ENCODE measurements at regions not wholly inside any gene's neighbourhood (a gene's known extent, or its start where the extent isn't known, plus 50 kb on each side); places are given as distances from the start of the nearest gene placed in this dataset.
"Not testable (repeated sequence)": the region's sequence is repeated elsewhere in the genome, so short reads cannot be mapped to it uniquely, and the experiment has no call there.

DNA sequence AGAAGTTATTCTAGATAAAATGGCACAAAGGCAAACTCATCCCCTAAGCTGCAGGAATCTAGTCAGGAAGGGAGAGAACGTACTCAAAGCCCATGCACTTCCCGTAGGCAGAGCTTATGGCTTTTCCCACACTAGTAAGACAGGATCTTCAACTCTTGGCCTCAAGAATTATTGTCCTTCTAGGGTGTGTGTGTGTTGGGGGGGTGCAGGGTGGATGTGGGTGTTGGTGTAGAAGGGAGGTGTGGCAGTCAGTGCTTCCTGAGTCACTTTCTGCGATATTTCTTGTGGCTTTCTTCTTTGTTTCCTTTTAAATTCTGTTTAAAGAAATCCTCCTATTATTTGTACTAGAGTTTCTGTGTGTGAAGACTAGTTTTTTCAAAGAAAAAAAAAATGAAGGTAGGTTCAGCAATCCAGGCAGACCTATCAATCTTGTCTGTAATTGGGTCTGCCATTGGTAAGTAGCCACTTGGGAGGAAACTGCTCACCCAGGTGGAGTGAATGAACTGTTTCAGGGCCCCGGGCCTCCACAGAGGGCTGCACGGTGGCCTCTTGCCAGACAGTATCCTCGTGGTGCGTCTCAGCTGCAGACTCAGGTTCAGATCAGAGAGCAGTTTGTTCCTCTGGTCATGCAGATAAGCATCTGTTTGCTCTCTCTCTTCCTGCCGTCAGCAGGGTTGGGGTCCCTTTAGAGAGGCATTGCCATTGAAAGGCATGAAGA, 131.9 kb downstream of the NPR3 start:
- no peak for DNase-seq

DNA sequence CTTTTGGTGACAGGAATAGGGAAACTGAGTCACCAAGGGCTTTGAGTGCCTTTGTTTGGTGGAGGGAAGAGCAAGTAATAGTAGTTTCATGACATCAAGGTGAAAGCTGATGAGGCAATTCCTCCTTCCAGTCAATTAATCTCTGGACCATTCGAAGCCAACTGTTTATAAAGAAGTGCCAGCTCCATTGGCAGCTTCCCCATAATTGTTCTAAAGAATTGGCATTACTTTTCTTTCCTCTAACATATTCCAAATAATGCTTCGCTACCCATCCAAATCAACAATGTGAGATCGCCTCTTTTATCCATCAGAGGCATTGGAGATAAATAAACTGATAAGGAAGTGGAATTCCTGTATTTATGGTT, 132.4 kb downstream of the NPR3 start:
- no peak for DNase-seq

DNA sequence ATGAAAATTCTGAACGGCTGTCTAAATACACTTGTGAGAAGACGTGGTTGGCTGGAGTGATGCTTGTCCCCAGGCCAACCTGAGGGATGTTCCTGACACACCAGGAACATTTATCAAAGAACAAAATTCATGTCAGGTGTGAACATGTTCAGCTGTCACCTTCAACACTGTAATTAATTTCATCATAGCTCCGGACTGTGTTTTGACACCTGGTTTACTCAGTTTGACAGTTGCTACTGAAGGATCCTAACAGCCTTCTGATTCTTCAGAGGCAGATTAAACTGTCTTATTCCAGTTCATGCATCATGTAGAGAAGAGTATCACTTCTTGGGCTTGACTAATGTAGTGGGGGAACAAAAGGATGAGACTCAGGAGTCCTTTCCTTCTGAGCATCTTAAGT, 134.1 kb downstream of the NPR3 start:
- no peak for DNase-seq

DNA sequence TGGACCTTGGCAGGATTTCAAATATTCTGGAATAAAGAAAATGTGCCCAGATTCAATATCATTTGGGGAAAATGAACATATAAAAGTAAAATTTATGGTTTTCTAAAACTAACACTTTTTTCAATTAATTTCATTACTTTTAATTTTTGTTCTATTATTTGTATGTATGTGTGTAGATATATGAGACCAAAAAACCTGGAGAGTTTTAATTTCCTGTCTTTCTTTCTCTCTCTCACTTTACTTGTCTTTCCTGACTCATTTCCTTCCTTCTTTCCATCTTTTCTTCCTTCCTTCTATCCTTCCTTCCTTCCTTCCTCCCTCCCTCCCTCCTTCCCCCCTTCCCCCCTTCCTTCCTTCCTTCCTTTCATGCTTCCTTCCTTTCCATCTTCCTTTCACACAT, 137.0 kb downstream of the NPR3 start:
- DNase-seq = no peak

GRCh38 chr5:32848681-32849080, 137.6 kb downstream of the NPR3 start:
- DNase-seq = no peak

GRCh38 chr5:32850817-32851496, 139.8 kb downstream of the NPR3 start:
- no peak for DNase-seq

GRCh38 chr5:32851559-32852173, 140.5 kb downstream of the NPR3 start:
- no peak for DNase-seq

DNA sequence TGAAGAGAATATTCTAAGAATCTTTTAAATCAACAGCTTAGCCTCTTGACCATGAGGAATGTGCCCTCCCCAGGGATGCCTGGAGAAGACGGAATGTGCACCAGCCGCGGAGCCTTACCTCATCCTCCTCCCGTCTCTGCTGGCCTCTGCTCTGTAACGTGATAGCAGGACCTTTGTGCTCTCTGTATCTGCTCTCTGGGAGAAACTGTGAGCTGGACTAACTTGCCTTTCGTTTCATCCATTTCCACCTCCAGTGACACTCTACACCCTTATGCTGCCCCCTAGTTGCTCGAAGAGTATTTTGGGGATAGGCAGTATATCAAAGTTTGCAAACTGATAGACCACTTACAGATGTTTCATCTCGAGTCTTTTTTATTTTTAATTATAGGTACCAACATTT, 141.4 kb downstream of the NPR3 start:
- DNase-seq = no peak

DNA sequence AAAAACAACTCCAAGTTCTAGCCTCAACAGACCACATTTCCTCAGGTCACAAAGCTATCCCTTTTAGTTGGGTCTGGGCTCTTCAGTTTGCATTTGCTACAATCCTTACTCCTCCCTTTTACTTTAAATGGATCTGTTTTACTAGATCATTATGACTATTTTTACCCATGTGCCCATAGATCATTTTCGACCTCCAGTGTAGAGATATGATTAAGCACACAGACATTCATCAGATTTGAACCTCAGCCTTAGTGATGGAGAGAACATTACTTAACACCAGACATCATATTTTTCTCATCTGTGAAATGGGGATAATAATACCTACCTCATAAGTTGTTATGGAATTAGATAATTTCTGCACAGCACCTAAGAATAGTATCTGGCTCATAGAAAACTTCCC, 141.9 kb downstream of the NPR3 start:
- no peak for DNase-seq

DNA sequence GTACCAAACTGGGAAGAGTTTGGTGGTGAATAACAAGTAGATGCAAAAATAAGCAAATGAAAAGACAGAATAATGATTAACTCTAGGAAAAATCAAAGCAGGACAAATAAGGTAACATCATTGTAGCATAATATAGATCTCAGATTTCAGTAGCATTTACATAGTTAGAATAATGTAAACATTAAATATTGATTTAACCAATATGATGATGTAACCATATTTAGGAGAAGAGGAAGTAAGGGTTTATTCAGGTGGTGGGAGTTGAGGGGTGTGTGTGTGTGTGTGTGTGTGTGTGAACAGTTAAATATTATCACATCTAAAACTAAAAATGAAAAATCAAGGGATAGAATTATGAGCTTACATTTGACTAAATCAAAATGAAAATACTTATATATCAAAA, 143.4 kb downstream of the NPR3 start:
- no peak for DNase-seq

GRCh38 chr5:32859211-32859641, 148.1 kb downstream of the NPR3 start:
- no peak for DNase-seq

DNA sequence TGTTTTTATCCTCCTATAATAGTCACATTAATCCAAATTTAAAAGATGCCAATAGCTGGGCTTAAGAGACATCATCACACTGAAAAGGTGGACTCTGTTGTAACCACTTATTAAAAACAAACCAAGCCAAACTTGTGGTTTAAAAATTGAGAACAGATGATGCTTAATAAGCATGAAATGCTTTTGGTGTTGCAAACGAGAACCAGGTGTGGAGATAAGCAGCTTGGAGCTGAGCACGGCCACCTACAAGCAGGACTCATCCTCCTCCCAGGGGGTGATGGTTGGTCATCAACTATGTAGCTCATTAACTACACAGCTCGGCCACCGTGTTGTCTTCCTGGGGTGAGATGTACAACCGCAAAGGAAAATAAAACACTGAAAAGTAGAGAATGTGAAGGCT, 154.4 kb downstream of the NPR3 start:
- DNase-seq = no peak

DNA sequence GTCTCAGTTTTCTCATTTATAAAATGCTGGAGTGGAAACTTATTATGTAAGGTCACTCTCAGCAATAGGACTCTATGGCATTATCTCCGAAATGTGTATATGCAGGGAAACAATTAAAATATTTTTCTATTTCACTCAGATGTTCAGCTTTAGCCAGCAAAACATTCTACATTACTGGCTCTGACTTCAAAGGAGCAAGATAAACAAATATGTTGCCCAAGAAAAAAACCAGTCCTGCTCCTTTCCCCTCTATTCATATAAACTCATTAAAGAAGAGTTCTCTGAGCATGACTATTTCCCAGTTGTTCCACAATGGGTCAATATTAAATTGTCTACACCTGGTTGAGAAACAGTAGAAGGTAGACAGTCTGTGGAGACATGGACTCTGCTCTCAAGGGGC, 155.0 kb downstream of the NPR3 start:
- DNase-seq = no peak

GRCh38 chr5:32869216-32869615, 158.1 kb downstream of the NPR3 start:
- DNase-seq = no peak

DNA sequence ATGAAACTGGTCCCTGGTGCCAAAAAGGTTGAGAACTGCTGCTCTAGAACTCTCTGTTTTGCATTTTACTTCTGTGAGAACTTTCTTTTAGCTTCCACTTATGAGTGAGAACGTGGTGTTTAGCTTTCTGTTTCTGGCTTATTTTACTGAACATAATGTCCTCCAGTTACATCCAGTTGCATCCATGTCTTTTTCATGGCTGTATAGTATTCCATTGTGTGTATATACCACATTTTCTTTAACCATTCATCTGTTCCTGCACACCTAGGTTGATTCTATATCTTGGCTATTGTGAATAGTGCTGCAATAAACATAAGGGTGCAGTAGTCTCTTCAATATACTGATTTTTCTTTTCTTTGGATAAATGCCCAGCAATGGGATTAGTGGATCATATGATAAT, 165.7 kb downstream of the NPR3 start:
- no peak for DNase-seq

DNA sequence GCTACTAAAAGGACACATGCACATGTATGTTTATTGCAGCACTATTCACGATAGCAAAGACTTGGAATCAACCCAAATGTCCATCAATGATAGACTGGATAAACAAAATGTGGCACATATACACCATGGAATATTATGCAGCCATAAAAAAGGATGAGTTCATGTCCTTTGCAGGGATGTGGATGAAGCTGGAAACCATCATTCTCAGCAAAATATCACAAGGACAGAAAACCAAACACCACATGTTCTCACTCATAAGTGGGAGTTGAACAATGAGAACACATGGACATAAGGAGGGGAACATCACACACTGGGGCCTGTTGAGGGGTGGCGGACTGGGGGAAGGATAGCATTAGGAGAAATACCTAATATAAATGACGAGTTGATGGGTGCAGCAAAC, 168.2 kb downstream of the NPR3 start:
- not testable (repeated sequence) for DNase-seq

DNA sequence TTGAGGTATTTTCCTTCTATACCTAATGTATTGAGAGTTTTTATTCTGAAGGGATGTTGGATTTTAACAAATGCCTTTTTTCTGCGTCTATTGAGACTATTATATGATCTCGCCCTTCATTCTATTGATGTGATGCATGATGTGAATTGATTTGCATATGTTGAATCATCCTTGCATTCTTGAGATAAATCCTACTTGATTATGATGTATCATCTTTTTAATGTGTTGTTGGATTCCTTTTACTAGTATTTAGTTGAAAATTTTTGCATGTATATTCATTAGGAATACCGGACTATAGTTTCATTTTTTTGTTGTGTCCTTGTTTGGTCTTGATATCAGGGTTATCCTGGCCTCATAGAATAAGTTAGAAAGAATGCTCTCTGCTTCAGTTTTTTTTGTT, 169.7 kb downstream of the NPR3 start:
- DNase-seq = no peak

GRCh38 chr5:32887390-32887789, 176.3 kb downstream of the NPR3 start:
- DNase-seq = no peak

DNA sequence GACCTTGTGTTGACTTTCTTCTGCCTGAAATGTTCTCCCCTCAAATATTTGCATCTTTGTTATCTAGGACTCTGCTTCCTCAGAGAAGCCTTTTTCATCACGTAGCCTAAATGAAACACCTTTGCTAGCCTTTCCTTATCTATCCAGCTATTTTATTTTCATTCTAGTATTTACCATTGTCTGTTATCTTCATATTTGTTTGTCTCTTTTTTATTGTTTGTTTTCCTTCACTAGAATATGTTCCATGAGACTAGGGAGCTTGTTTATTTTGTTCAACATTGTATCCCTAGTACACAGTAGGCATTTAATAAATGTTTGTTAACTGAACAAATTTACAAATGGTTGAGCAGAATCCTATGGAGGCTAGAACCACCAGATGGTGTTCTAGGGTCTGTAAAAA, 178.0 kb downstream of the NPR3 start:
- no peak for DNase-seq

DNA sequence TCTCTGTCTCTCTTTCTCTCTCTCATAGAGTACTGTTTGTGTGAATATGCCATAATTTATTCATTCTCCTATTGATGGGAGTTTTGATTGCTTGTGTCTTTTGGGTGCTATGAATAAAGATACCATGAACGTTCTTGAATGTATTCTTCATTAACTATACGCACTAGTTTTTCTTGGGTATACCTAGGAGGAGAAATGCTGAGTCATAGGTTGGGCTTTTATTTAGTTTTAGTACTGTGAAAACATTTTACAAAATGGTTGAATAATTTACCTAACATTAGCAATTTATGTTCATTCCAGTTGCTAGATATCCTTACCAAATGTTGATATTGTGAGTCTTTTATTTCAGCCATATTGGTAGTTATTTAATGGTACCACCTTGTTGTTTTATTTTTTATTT, 192.5 kb downstream of the NPR3 start:
- no peak for DNase-seq

DNA sequence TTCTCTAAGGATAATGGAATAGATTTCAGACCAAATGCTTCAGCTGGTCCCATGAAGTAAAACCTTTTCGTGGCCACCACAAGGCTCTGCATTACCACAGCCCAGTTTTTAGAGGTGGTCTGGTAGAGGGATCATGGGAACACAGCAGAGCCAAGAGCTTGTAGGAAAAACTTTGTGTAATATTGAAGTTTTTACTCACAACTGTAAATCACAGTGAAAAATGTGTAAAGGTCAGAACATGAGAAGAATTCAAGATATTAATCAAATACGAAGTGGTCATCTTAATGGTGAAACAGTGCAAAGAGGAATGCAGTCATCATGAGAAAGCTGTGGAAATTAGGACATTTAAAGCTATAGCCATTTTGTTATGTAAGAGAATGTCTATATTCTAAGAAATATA, 197.5 kb downstream of the NPR3 start:
- DNase-seq = no peak

- DNase-seq = no peak
Observed at GRCh38 chr5:32909207-32909606, 198.1 kb downstream of the NPR3 start.

- DNase-seq = no peak
Observed at GRCh38 chr5:32916648-32917047, 205.5 kb downstream of the NPR3 start.

DNA sequence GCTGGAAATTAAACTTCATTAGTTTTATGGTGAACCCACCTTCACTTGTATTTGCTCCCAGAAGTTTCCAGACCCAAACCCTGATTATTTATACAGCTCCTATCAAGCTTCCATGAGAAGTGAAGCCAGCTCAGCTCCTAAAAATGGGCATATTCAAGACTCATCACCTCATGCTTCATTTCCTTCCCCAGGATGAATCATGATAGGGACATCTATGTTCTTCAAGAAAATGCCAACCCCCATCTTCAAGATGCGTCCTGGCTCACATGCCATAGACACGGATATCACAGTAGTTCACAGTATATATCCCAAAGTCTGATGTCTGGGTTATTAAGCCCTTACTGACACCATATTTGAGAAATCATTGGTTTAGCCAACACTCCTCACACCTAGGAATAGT, 217.6 kb downstream of the NPR3 start:
- DNase-seq = no peak

- DNase-seq = not testable (repeated sequence)
Observed at GRCh38 chr5:32931438-32931837, 220.3 kb downstream of the NPR3 start.
